H1 (cell line): ENCODE measurements at regions not wholly inside any gene's neighbourhood (a gene's known extent, or its start where the extent isn't known, plus 50 kb on each side); places are given as distances from the start of the nearest gene placed in this dataset.
A peak's percentile ranks its signal among the peaks of the same experiment; 100 is the strongest.

Source experiments
- CTCF ChIA-PET: fragments of 300-600 bp; sonication (Branson Sonifier 250); formaldehyde crosslinking; loops from one replicate; lab custom pipeline; 2021; ENCODE audit not compliant: partially characterized antibody; lab: Charles Lee
- POLR2A ChIA-PET: fragments of 300-600 bp; sonication (Branson Sonifier 250); formaldehyde crosslinking; loops from one replicate; lab custom pipeline; 2021; ENCODE audit warnings: inconsistent platforms; ENCODE audit not compliant: partially characterized antibody; lab: Charles Lee
- DNase-seq, 2 experiments: peaks; one replicate each; pipeline versions ENCODE4 v3.0.0 to v3.0.0-alpha.2; 2010 to 2022; ENCODE audit warnings: low spot score in 2 of 2, low read depth in 1 of 2, mixed read lengths in 1 of 2
- FAIRE-seq: peaks from 2 replicates; lab custom pipeline; 2011; peaks lifted over from hg19 to GRCh38; lab: Jason Lieb, UNC
- H2AFZ ChIP-seq: 2 replicates; pipeline ENCODE4 v1.8.1; 2012; ENCODE audit warnings: low read length, inconsistent platforms
- H2AK5ac ChIP-seq: 2 replicates; pipeline ENCODE4 v1.6.1; 2013; ENCODE audit warnings: low read depth, low read length
- H2BK120ac ChIP-seq: replicated peaks from 2 replicates; pipeline ENCODE3; 2013; ENCODE audit warnings: low read depth, low read length, inconsistent platforms
- H2BK12ac ChIP-seq: 2 replicates; pipeline ENCODE4 v1.6.1; 2013; ENCODE audit warnings: low read depth, low read length
- H2BK15ac ChIP-seq: 2 replicates; pipeline ENCODE4 v1.6.1; 2013; ENCODE audit warnings: low read length
- H2BK20ac ChIP-seq: 2 replicates; pipeline ENCODE4 v1.6.1; 2013; ENCODE audit warnings: low read length
- H2BK5ac ChIP-seq: 2 replicates; pipeline ENCODE4 v1.6.1; 2013; ENCODE audit warnings: low read depth, low read length
- H3K14ac ChIP-seq: 2 replicates; pipeline ENCODE4 v1.6.1; 2013; ENCODE audit warnings: inconsistent platforms; ENCODE audit not compliant: insufficient read length
- H3K18ac ChIP-seq: 2 replicates; pipeline ENCODE4 v1.6.1; 2013; ENCODE audit warnings: low read length; ENCODE audit errors: extremely low read depth
- H3K23ac ChIP-seq: 2 replicates; pipeline ENCODE4 v1.6.1; 2013; ENCODE audit warnings: inconsistent platforms; ENCODE audit not compliant: insufficient read length
- H3K23me2 ChIP-seq: 2 replicates; pipeline ENCODE4 v1.6.1; 2013; ENCODE audit warnings: low read depth, low read length
- H3K27ac ChIP-seq: 2 replicates; pipeline ENCODE4 v1.6.1; 2011; ENCODE audit warnings: low read depth, low read length, inconsistent platforms
- H3K27me3 ChIP-seq, 4 experiments: replicated peaks in 1 of 4; 1 replicate in 1 of 4; 2 replicates in 3 of 4; pipeline versions ENCODE4 v1.6.1 to v1.8.1; 2011 to 2013; ENCODE audit warnings: low read length in 3 of 4, mild to moderate bottlenecking in 3 of 4, inconsistent platforms in 2 of 4, mixed read lengths in 2 of 4, moderate library complexity in 1 of 4; ENCODE audit not compliant: control insufficient read depth in 3 of 4, insufficient read depth in 3 of 4; ENCODE audit errors: extremely low read depth in 1 of 4
- H3K36me3 ChIP-seq, 4 experiments: 2 replicates each; pipeline versions ENCODE4 v1.6.1 to v1.8.1; 2011 to 2013; ENCODE audit warnings: mild to moderate bottlenecking in 4 of 4, low read length in 3 of 4, moderate library complexity in 2 of 4, control low read depth in 1 of 4, inconsistent platforms in 1 of 4; ENCODE audit not compliant: insufficient read depth in 4 of 4, control insufficient read depth in 2 of 4
- H3K4ac ChIP-seq: replicated peaks from 2 replicates; pipeline ENCODE3; 2013; ENCODE audit warnings: low read length, low read depth, mixed read lengths, inconsistent platforms; ENCODE audit not compliant: insufficient read length
- H3K4me1 ChIP-seq, 4 experiments: replicated peaks in 1 of 4; 1 replicate in 1 of 4; 2 replicates in 3 of 4; pipeline versions ENCODE4 v1.6.1 to v1.8.1; 2011 to 2013; ENCODE audit warnings: low read length in 3 of 4, inconsistent platforms in 2 of 4, mixed read lengths in 1 of 4; ENCODE audit not compliant: insufficient read depth in 4 of 4, control insufficient read depth in 3 of 4
- H3K4me2 ChIP-seq, 2 experiments: 2 replicates each; pipeline versions ENCODE4 v1.6.1 to v1.8.1; 2011 to 2013; ENCODE audit warnings: low read depth in 2 of 2, low read length in 2 of 2, control low read depth in 1 of 2, inconsistent platforms in 1 of 2, mild to moderate bottlenecking in 1 of 2; ENCODE audit not compliant: insufficient read depth in 1 of 2
- H3K4me3 ChIP-seq, 4 experiments: fragments of 200-600, 300-600 bp in 1 of 4; sonication (generic), shearing (Covaris generic), sonication (Bioruptor Twin) in 1 of 4; 2 replicates each; pipeline versions ENCODE4 v1.5.1 to v1.8.1; 2011 to 2016; ENCODE audit warnings: low read length in 4 of 4, low read depth in 3 of 4, control low read depth in 2 of 4, inconsistent platforms in 2 of 4, mild to moderate bottlenecking in 2 of 4, mixed read lengths in 1 of 4, moderate library complexity in 1 of 4; ENCODE audit not compliant: insufficient read depth in 2 of 4; ENCODE audit errors: extremely low read depth in 1 of 4
- H3K56ac ChIP-seq: replicated peaks from 2 replicates; pipeline ENCODE3; 2013; ENCODE audit warnings: low read depth, mild to moderate bottlenecking, mixed read lengths, low read length, inconsistent platforms; ENCODE audit not compliant: insufficient read length
- H3K79me1 ChIP-seq: 2 replicates; pipeline ENCODE4 v1.6.1; 2013; ENCODE audit warnings: low read depth, low read length, control low read depth
- H3K79me2 ChIP-seq, 2 experiments: 2 replicates each; pipeline versions ENCODE4 v1.6.1 to v1.8.1; 2012 to 2013; ENCODE audit warnings: low read length in 2 of 2, mild to moderate bottlenecking in 2 of 2, inconsistent platforms in 1 of 2; ENCODE audit not compliant: insufficient read depth in 2 of 2, control insufficient read depth in 1 of 2
- H3K9ac ChIP-seq, 4 experiments: replicated peaks in 1 of 4; 1 replicate in 1 of 4; 2 replicates in 3 of 4; pipeline versions ENCODE4 v1.6.1 to v1.8.1; 2011 to 2013; ENCODE audit warnings: low read depth in 3 of 4, low read length in 3 of 4, control low read depth in 2 of 4, mild to moderate bottlenecking in 2 of 4, moderate library complexity in 2 of 4, inconsistent platforms in 1 of 4; ENCODE audit errors: extremely low read depth in 1 of 4
- H3K9me3 ChIP-seq, 2 experiments: 2 replicates each; pipeline versions ENCODE4 v1.6.1 to v1.8.1; 2012 to 2013; ENCODE audit warnings: mild to moderate bottlenecking in 2 of 2, moderate library complexity in 2 of 2, control low read depth in 1 of 2, inconsistent platforms in 1 of 2, low read depth in 1 of 2, low read length in 1 of 2, mixed read lengths in 1 of 2; ENCODE audit not compliant: insufficient read depth in 2 of 2
- H4K20me1 ChIP-seq, 2 experiments: replicated peaks in 1 of 2; 2 replicates each; pipeline versions ENCODE3 to v1.8.1; 2011 to 2013; ENCODE audit warnings: inconsistent platforms in 2 of 2, low read length in 2 of 2, mild to moderate bottlenecking in 1 of 2; ENCODE audit not compliant: insufficient read depth in 2 of 2, control insufficient read depth in 1 of 2
- H4K5ac ChIP-seq: 2 replicates; pipeline ENCODE4 v1.6.1; 2013; ENCODE audit warnings: low read length, low read depth, mixed read lengths, inconsistent platforms; ENCODE audit not compliant: insufficient read length
- H4K8ac ChIP-seq: 2 replicates; pipeline ENCODE4 v1.8.0; 2013; ENCODE audit warnings: mild to moderate bottlenecking, moderate library complexity, low read length, inconsistent platforms; ENCODE audit not compliant: insufficient read depth; ENCODE audit errors: extremely low read depth
- H4K91ac ChIP-seq: replicated peaks from 2 replicates; pipeline ENCODE3; 2013; ENCODE audit warnings: low read length, mixed read lengths, inconsistent platforms; ENCODE audit not compliant: insufficient read length
- BACH1 ChIP-seq: IDR thresholded peaks from 2 replicates; pipeline ENCODE4 v1.6.1; 2012; ENCODE audit warnings: low read length, improper control_type of control experiment
- BCL11A ChIP-seq, 2 experiments: IDR thresholded peaks; one replicate each; pipeline ENCODE4 v1.6.1; 2011; ENCODE audit warnings: low read depth in 2 of 2, low read length in 2 of 2, mild to moderate bottlenecking in 2 of 2
- CBX5 ChIP-seq: fragments of 300-800, 300-1000 bp; sonication (generic); IDR thresholded peaks from 2 replicates; pipeline ENCODE4 v1.7.1; 2016; ENCODE audit warnings: antibody characterized with exemption, low read length, low read depth
- CHD1 ChIP-seq: IDR thresholded peaks from 2 replicates; pipeline ENCODE4 v1.6.1; 2012; ENCODE audit warnings: low read depth, low read length, improper control_type of control experiment
- EGR1 ChIP-seq: IDR thresholded peaks from 2 replicates; pipeline ENCODE4 v1.6.1; 2011; ENCODE audit warnings: low read depth, low read length, borderline replicate concordance
- EP300 ChIP-seq, 2 experiments: IDR thresholded peaks; 1 replicate in 1 of 2; 2 replicates in 1 of 2; pipeline ENCODE4 v1.6.1; 2011 to 2012; ENCODE audit warnings: low read depth in 2 of 2, low read length in 2 of 2, mild to moderate bottlenecking in 2 of 2, borderline replicate concordance in 1 of 2, inconsistent platforms in 1 of 2, moderate library complexity in 1 of 2
- GABPA ChIP-seq: IDR thresholded peaks from 2 replicates; pipeline ENCODE4 v1.6.1; 2011; ENCODE audit warnings: mild to moderate bottlenecking, low read length, moderate library complexity, borderline replicate concordance; ENCODE audit not compliant: insufficient read depth
- MAX ChIP-seq: IDR thresholded peaks from 2 replicates; pipeline ENCODE4 v1.6.1; 2012; ENCODE audit warnings: inconsistent platforms
- POU5F1 ChIP-seq: IDR thresholded peaks from 2 replicates; pipeline ENCODE4 v1.6.1; 2011; ENCODE audit warnings: low read depth, mild to moderate bottlenecking, low read length, moderate library complexity
- RAD21 ChIP-seq, 2 experiments: IDR thresholded peaks in 1 of 2; conservative IDR thresholded peaks in 1 of 2; 2 replicates each; pipeline ENCODE4 v1.6.1; 2011; ENCODE audit warnings: low read depth in 2 of 2, low read length in 2 of 2, improper control_type of control experiment in 1 of 2, inconsistent platforms in 1 of 2, mild to moderate bottlenecking in 1 of 2, moderate library complexity in 1 of 2
- ZNF274 ChIP-seq: IDR thresholded peaks from 2 replicates; pipeline ENCODE4 v1.7.0; 2012; ENCODE audit warnings: low read length, borderline replicate concordance; ENCODE audit errors: extremely low read depth
- WGBS, 2 experiments: shearing (Covaris generic) in 1 of 2; methylation state at CpG; one replicate each; pipeline versions ENCODE4 v1.1.6 to v1.1.7; 2013 to 2015; ENCODE audit warnings: low lambda C conversion rate in 2 of 2, mixed read lengths in 2 of 2, inconsistent platforms in 1 of 2, low coverage in 1 of 2, missing lambda C conversion rate in 1 of 2; ENCODE audit not compliant: insufficient replicate concordance in 2 of 2, insufficient coverage in 1 of 2, insufficient read length in 1 of 2; ENCODE audit errors: extremely low coverage in 1 of 2, missing lambda C conversion rate in 1 of 2; 5-methylcytosine and 5-hydroxymethylcytosine counted together

DNA sequence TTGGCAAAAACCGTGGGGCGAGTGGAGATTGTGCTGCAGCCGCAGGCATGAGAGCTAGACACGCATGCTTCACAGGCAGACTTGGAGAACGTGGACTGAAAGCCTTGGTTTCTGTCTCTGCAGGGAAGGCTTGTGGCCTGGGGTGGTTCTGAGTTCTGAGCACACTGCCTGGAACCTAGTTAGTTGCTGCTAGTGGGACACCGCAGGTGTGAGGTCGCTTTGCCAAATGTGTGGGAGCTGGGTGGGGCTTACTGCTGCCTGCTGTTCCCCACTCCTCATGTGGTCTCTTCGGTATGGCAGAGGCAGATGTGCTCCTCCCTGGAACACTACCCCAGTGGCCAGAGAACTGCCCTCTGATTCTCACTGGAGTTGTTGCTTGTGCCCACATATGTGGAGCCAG lies 484.0 kb downstream of the MMUT start:
- CTCF ChIA-PET: interaction anchor here (1.7 kb wide), 1 partner anchor 431 kb away, joined by 3 read pairs; no protein-coding TSS in a partner anchor
- Histone ChIP-seq H2BK12ac (no peak overlapping the region), H3K4me1 (no peaks in the 10 kb centered on the region), H3K56ac (no peak overlapping the region), H2BK15ac (no peak overlapping the region), H4K5ac (no peak overlapping the region), H4K20me1 (no peaks in the 10 kb centered on the region), H2BK120ac (no peak overlapping the region), H3K9ac (no peak overlapping the region), H2AK5ac (no peak overlapping the region), H3K4me2 (no peak overlapping the region), H3K79me2 (no peaks in the 10 kb centered on the region), H2AFZ (0 out of 2 replicates have a peak overlapping the region, but pooled peaks have one; percentile 81), H3K36me3 (no peaks in the 10 kb centered on the region), H3K79me1 (no peaks in the 10 kb centered on the region), H2BK5ac (no peak overlapping the region), H3K23me2 (no peaks in the 10 kb centered on the region), H3K14ac (no peak overlapping the region), H3K23ac (no peak overlapping the region), H3K27me3 (no peaks in the 10 kb centered on the region), H3K27ac (no peak overlapping the region), H2BK20ac (no peak overlapping the region), H4K91ac (no peak overlapping the region), H3K4ac (no peak overlapping the region), H4K8ac (peak overlapping the region; percentile 78; the same call in 1 of the 2 replicates), H3K18ac (no peak overlapping the region), H3K4me3 (no peak overlapping the region), H3K9me3 (peaks cover 3 to 9% of the 10 kb centered on the region in 2 experiments; a peak in 2 of 4 replicates)
- no peak for FAIRE-seq
- no peak for TF ChIP-seq BCL11A (IDR thresholded peaks at IDR 0.05; ENCODE audit: low read depth in 2 of 2, low read length in 2 of 2)
- TF ChIP-seq ZNF274: no peak
- no peak for TF ChIP-seq CHD1
- TF ChIP-seq CBX5: no peak
- TF ChIP-seq BACH1: no peak
- TF ChIP-seq EGR1: no peak
- no peak for TF ChIP-seq EP300 (IDR thresholded peaks at IDR 0.05; ENCODE audit: borderline replicate concordance in 1 of 2, low read depth in 2 of 2, low read length in 2 of 2)
- no peak for TF ChIP-seq MAX
- TF ChIP-seq GABPA: no peak
- TF ChIP-seq RAD21 (IDR thresholded peaks at IDR 0.05 in 1 of 2, conservative IDR thresholded peaks at IDR 0.05 in 1 of 2; ENCODE audit: low read depth in 2 of 2, low read length in 2 of 2): no peak
- no peak for TF ChIP-seq POU5F1
- 92% methylated on average over 8 of the region's 8 CpGs; no CpG with 5 or more reads in 1 of the 2 experiments for WGBS, 2 experiments
- DNase-seq: no peak
- POLR2A ChIA-PET: no interaction called here
